ENCODE measurements at regions not wholly inside any gene's neighbourhood (a gene's known extent, or its start where the extent isn't known, plus 50 kb on each side); places are given as distances from the start of the nearest gene placed in this dataset.

DNA sequence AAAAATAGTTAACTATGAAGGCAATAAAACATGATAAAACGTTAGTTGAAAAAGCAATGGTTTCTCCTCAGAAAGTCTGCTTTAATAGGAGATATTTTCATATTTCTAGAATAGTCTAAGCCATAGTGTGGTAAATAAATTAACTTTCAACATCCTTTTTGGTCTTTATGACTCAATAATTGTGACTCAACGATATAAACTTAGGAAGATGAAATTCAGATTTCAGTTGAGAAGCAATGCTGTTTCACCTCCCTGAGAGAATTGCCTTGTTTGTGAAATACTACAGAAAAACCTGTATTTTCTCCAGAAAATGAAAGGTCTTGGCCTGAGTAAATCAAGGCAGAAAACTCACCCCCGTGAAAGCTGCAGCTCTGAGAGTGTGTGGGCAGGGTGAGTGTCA is 166.9 kb downstream of the ETAA1 start:
- H3K4me1 ChIP-seq (ENCODE audit: control insufficient read depth, insufficient read depth, low read length), result no peaks in the 10 kb centered on the region
- no peaks in the 10 kb centered on the region for H3K36me3 ChIP-seq (ENCODE audit: control insufficient read depth, insufficient read depth, low read length)
- no peak overlapping the region for H3K9ac ChIP-seq (ENCODE audit: low read depth, low read length)
- no peaks in the 10 kb centered on the region for H3K27me3 ChIP-seq (ENCODE audit: control insufficient read depth, insufficient read depth, low read length)
- no peak overlapping the region for H3K4me3 ChIP-seq (ENCODE audit: low read depth, low read length)
- H3K9me3 ChIP-seq (ENCODE audit: control insufficient read depth, insufficient read depth, low read length), result no peaks in the 10 kb centered on the region

DNA sequence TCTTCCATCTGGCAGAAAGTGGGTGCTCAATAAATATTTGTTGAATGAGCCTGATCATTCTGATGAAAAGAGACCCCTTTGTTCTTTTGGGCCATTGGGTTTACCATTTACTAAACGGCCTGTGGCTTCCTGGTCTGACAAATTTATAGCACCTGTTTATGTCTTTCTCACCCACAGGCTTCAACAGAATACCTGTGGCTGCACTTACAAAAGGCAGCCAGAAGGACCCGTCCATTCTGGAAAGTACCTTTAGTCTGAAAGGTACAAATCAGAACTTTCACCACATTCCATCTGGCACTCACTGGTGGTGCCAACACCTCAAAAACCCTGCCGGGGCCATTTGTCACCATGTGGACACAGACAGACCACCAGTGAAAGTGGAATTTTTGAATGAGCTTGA is 167.5 kb downstream of the ETAA1 start:
- Histone ChIP-seq H3K27me3 (ENCODE audit: control insufficient read depth, insufficient read depth, low read length) (no peaks in the 10 kb centered on the region), H3K4me1 (ENCODE audit: control insufficient read depth, insufficient read depth, low read length) (no peaks in the 10 kb centered on the region), H3K9me3 (ENCODE audit: control insufficient read depth, insufficient read depth, low read length) (no peaks in the 10 kb centered on the region), H3K4me3 (ENCODE audit: low read depth, low read length) (no peak overlapping the region), H3K36me3 (ENCODE audit: control insufficient read depth, insufficient read depth, low read length) (no peaks in the 10 kb centered on the region), H3K9ac (ENCODE audit: low read depth, low read length) (no peak overlapping the region)

DNA sequence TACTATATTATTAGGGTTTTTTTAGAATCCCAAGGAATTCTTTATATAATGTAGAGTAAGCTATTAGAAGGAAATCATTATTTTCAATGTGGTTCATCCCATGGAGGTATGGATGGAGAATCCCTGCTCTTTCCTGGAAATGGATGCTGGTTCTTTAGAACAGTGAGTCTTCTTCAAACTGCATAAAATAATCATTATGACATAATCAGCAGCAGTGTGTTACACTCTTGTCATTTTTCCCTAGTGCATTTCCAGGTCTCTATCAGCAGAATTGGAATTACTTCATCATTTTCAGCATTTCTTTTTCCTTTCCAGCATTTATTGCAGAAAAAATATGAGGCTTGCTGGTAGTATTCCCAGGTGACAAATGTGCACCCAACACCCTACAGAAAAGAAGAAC is 168.1 kb downstream of the ETAA1 start:
- no peaks in the 10 kb centered on the region for H3K9me3 ChIP-seq (ENCODE audit: control insufficient read depth, insufficient read depth, low read length)
- H3K4me3 ChIP-seq (ENCODE audit: low read depth, low read length), result no peak overlapping the region
- no peaks in the 10 kb centered on the region for H3K36me3 ChIP-seq (ENCODE audit: control insufficient read depth, insufficient read depth, low read length)
- H3K27me3 ChIP-seq (ENCODE audit: control insufficient read depth, insufficient read depth, low read length), result no peaks in the 10 kb centered on the region
- H3K9ac ChIP-seq (ENCODE audit: low read depth, low read length), result no peak overlapping the region
- H3K4me1 ChIP-seq (ENCODE audit: control insufficient read depth, insufficient read depth, low read length), result no peaks in the 10 kb centered on the region

DNA sequence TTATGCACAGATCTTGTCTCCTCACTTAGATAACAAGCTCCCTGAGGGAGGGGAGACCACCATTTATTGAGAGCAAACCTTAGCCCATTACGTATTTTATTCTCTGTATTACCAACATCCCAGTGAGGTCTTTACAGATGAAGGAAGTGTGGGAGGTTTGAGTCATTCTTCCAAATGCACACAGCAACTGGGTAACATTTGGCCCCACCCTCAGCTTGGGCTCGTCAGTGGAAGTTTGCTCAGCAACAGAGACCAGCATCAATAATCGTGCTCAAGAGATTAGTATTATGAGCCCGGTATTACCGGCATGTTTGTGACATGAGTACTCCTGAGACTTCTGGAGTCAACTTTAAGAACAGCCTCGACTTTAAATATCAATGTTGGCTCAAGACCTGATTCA is 168.6 kb downstream of the ETAA1 start:
- H3K9me3 ChIP-seq (ENCODE audit: control insufficient read depth, insufficient read depth, low read length), result no peaks in the 10 kb centered on the region
- H3K27me3 ChIP-seq (ENCODE audit: control insufficient read depth, insufficient read depth, low read length), result no peaks in the 10 kb centered on the region
- no peaks in the 10 kb centered on the region for H3K4me1 ChIP-seq (ENCODE audit: control insufficient read depth, insufficient read depth, low read length)
- no peak overlapping the region for H3K9ac ChIP-seq (ENCODE audit: low read depth, low read length)
- H3K4me3 ChIP-seq (ENCODE audit: low read depth, low read length), result no peak overlapping the region
- no peaks in the 10 kb centered on the region for H3K36me3 ChIP-seq (ENCODE audit: control insufficient read depth, insufficient read depth, low read length)

DNA sequence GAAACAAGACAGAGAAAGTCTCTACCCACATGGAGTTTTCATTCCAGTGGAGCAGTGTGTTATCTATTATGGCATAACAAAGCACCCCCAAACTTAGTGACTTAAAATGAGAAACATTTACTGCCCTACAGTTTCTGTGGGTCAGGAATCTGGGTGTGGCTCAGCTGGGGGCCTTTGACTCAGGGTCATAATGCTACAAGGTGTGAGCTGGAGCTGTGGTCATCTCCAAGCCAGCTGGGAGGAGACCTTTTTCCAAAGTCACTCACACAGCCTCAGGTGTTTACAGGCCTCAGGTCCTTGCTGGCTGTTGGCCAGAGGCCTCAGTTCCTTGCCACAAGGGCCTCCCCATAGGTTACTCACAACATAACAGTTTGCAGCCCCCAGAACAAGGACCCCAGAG is 169.2 kb downstream of the ETAA1 start:
- Histone ChIP-seq H3K4me1 (ENCODE audit: control insufficient read depth, insufficient read depth, low read length) (no peaks in the 10 kb centered on the region), H3K27me3 (ENCODE audit: control insufficient read depth, insufficient read depth, low read length) (no peaks in the 10 kb centered on the region), H3K9ac (ENCODE audit: low read depth, low read length) (no peak overlapping the region), H3K36me3 (ENCODE audit: control insufficient read depth, insufficient read depth, low read length) (no peaks in the 10 kb centered on the region), H3K4me3 (ENCODE audit: low read depth, low read length) (no peak overlapping the region), H3K9me3 (ENCODE audit: control insufficient read depth, insufficient read depth, low read length) (no peaks in the 10 kb centered on the region)

DNA sequence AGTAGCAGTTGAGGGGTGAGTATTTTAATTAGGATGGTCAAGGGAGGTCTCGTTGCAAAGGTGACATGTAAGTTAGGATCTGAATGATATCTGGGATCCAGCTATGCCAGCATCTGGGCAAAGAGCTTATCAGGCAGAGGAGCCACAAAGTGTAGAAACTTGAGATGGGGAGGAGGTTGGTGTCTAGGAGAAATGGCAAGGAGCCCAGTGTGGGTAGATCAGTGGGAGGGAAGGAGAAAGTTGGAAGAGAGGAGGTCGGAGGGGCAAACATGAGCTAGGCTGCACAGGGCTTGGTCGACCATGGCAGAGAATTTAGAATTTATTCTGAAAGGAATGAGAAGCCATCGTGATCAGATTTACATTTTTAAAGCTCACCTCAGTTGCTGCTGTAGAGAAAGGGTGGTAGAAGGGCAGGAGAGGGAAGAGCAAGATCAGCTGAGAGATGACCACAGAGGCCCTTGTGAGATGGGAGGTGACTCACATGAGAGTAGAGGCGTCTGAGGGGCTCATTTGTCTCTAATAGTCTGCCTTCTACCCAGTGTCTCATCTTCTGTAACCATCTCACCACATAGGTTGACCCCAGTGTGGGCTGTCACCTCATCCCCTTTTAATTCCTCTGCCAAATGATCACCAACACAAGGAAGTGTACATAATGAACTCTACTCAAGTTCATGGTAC is 170.0 kb downstream of the ETAA1 start:
- no peaks in the 10 kb centered on the region for H3K36me3 ChIP-seq (ENCODE audit: control insufficient read depth, insufficient read depth, low read length)
- no peaks in the 10 kb centered on the region for H3K27me3 ChIP-seq (ENCODE audit: control insufficient read depth, insufficient read depth, low read length)
- no peak overlapping the region for H3K4me3 ChIP-seq (ENCODE audit: low read depth, low read length)
- H3K4me1 ChIP-seq (ENCODE audit: control insufficient read depth, insufficient read depth, low read length), result no peaks in the 10 kb centered on the region
- no peak overlapping the region for H3K9ac ChIP-seq (ENCODE audit: low read depth, low read length)
- no peaks in the 10 kb centered on the region for H3K9me3 ChIP-seq (ENCODE audit: control insufficient read depth, insufficient read depth, low read length)

DNA sequence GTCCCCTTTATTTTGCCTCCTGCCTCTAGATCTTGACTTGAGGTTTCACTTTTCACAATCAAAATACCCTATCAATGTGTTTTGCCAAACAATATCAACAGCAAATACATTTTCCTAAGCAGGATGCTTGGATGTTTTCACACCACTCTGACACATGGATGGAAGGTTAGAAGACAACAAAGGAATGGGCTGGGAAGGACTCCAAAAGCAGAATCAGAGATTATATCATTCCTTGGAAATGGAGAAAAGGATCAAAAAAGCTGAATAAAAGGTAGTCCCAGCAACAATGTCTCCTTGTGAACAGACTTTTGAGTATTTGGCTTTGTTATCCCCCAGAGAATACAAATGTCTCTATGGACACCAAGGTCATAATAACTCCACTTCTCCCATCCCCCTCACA is 170.8 kb downstream of the ETAA1 start:
- Histone ChIP-seq H3K27me3 (ENCODE audit: control insufficient read depth, insufficient read depth, low read length) (no peaks in the 10 kb centered on the region), H3K4me1 (ENCODE audit: control insufficient read depth, insufficient read depth, low read length) (no peaks in the 10 kb centered on the region), H3K9me3 (ENCODE audit: control insufficient read depth, insufficient read depth, low read length) (no peaks in the 10 kb centered on the region), H3K36me3 (ENCODE audit: control insufficient read depth, insufficient read depth, low read length) (no peaks in the 10 kb centered on the region), H3K9ac (ENCODE audit: low read depth, low read length) (no peak overlapping the region), H3K4me3 (ENCODE audit: low read depth, low read length) (no peak overlapping the region)

DNA sequence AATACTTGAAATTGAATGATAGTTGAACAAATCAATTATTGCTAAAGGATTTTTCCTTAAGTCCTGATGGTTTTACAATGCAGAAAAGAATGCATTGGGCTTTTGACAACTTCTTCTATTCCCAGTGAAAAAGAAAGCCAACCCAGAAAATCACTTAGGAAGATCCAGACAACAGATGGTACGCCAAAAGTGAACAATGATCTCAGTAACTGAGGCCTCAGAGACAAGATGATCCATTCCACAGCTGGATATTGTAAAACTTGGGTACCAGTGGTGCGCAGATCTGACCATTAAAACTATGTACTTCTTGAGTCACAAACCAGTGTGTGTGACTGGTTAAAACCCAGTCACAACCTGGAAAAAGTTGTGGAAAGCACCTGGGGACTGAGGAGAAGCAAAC is 173.5 kb downstream of the ETAA1 start:
- H3K36me3 ChIP-seq (ENCODE audit: control insufficient read depth, insufficient read depth, low read length), result no peaks in the 10 kb centered on the region
- no peaks in the 10 kb centered on the region for H3K27me3 ChIP-seq (ENCODE audit: control insufficient read depth, insufficient read depth, low read length)
- H3K9me3 ChIP-seq (ENCODE audit: control insufficient read depth, insufficient read depth, low read length), result no peaks in the 10 kb centered on the region
- H3K4me3 ChIP-seq (ENCODE audit: low read depth, low read length), result no peak overlapping the region
- no peak overlapping the region for H3K9ac ChIP-seq (ENCODE audit: low read depth, low read length)
- no peaks in the 10 kb centered on the region for H3K4me1 ChIP-seq (ENCODE audit: control insufficient read depth, insufficient read depth, low read length)

DNA sequence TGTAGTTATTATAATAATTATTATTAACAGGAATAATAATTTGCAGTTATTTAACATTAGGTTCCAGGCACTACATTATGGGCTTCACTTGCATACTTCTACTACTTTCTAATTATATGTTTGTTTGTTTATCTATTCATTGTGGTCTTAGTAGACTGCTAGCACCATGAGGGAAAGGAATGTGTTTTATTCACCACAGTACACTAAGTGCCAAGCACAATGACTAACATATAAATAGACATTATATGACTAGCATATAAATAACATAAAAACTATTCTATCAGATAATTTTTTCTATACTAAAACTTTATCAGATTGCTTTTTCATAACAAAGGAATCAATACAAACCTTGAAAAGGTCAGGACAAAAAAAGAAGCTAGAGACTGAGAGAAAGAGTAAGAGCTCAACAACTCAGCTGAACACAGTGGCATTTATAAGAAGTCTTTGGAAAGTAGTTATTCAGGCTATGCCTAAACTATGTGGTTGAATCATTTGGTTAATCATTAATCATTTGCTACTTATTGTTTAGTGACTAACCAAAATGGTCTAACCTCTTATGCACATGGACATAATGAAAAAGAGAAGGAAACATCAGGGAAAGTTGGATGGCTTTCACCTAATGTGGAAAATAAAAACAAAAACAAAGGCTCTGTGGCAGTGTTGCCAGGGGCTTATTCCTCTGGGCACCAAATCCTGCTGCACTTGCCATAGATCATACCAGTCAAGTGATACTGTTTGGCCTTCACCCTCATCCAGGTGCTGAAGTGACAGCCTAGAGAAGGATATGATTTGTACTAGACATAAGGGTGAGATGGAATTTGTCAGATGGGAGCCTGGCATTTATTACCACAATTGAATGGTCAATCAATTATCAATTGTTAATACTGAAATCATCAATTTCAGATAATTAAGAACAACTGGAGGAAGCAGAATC is 174.9 kb downstream of the ETAA1 start:
- Histone ChIP-seq H3K4me1 (ENCODE audit: control insufficient read depth, insufficient read depth, low read length) (no peaks in the 10 kb centered on the region), H3K9ac (ENCODE audit: low read depth, low read length) (no peak overlapping the region)

DNA sequence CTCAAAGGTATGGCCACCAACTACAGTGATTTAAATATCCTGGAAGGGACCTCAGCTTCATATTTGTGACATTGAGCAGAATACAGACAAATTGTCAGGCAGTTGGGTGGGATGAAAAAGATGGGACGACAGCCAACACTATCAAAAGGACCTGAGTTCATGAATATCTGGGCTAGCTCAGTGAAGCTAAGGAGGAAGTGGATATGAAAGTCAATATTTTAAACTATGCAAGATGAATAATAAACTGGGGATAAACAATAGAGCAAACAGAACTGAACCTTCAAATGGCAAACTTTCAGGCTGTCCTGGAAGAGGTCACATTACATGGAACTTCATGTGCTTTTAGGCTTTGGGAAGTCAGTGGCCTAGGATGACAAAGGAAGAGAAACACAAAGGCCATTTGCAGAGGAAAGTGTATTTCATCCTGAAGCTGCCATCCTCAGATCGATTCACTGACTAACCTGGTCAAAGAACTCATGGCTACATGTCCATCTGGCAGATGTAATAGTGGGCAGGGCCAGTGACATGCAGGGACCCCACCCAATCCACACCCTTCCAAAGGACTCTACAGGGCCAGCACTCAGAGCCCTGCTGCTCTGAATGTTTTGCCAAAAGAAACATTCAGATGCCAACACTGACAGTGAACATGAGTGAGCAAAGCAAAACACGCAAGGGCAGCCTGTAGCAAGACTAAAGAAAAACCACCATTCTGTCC is 175.7 kb downstream of the ETAA1 start:
- Histone ChIP-seq H3K4me3 (ENCODE audit: low read depth, low read length) (no peak overlapping the region), H3K27me3 (ENCODE audit: control insufficient read depth, insufficient read depth, low read length) (no peaks in the 10 kb centered on the region), H3K36me3 (ENCODE audit: control insufficient read depth, insufficient read depth, low read length) (no peaks in the 10 kb centered on the region), H3K9me3 (ENCODE audit: control insufficient read depth, insufficient read depth, low read length) (no peaks in the 10 kb centered on the region), H3K4me1 (ENCODE audit: control insufficient read depth, insufficient read depth, low read length) (no peaks in the 10 kb centered on the region), H3K9ac (ENCODE audit: low read depth, low read length) (no peak overlapping the region)

More for the DNA sequence above, 174.9 kb downstream of the ETAA1 start:
- Histone ChIP-seq H3K4me3 (ENCODE audit: low read depth, low read length) (no peak overlapping the region), H3K9me3 (ENCODE audit: control insufficient read depth, insufficient read depth, low read length) (no peaks in the 10 kb centered on the region), H3K36me3 (ENCODE audit: control insufficient read depth, insufficient read depth, low read length) (no peaks in the 10 kb centered on the region), H3K27me3 (ENCODE audit: control insufficient read depth, insufficient read depth, low read length) (no peaks in the 10 kb centered on the region)

DNA sequence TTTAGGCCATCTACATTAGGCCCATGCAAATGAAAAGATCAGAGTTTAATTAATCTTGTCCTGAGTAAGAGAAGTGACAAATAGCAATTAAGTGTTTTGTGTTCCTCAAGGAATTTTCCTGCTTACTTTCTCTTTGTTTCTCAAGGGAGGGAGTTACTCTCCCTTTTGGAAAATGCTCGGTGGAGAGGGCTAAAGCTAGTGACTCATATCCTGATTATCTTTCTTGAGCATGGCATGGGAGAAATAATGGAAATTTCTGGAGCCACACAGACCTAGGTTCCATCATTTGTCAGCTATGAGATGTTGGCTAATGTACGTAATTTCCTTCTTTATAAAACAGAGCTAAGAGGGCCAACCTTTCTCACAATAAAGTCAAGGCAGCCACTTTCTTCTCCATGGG is 177.1 kb downstream of the ETAA1 start:
- Histone ChIP-seq H3K9ac (ENCODE audit: low read depth, low read length) (no peak overlapping the region), H3K36me3 (ENCODE audit: control insufficient read depth, insufficient read depth, low read length) (no peaks in the 10 kb centered on the region), H3K4me3 (ENCODE audit: low read depth, low read length) (no peak overlapping the region), H3K4me1 (ENCODE audit: control insufficient read depth, insufficient read depth, low read length) (no peaks in the 10 kb centered on the region), H3K9me3 (ENCODE audit: control insufficient read depth, insufficient read depth, low read length) (no peaks in the 10 kb centered on the region), H3K27me3 (ENCODE audit: control insufficient read depth, insufficient read depth, low read length) (no peaks in the 10 kb centered on the region)

Measured in iPS-15b (cell line).